GM04503 (cell line): ENCODE measurements at regions not wholly inside any gene's neighbourhood (a gene's known extent, or its start where the extent isn't known, plus 50 kb on each side); places are given as distances from the start of the nearest gene placed in this dataset.

ENCODE experiments used
- DNase-seq: peaks from one replicate; pipeline ENCODE4 v3.0.0-alpha.2; 2012; ENCODE audit warnings: low read depth

GRCh38 chr11:19336331-19336730 lies 95.6 kb upstream of the E2F8 start:
- DNase-seq, result no peak

GRCh38 chr11:19332476-19332875 lies 91.7 kb upstream of the E2F8 start:
- no peak for DNase-seq

- DNase-seq, result no peak
These were observed 89.7 kb upstream of the E2F8 start for GRCh38 chr11:19330416-19330815.

GRCh38 chr11:19329970-19330369 lies 89.2 kb upstream of the E2F8 start:
- no peak for DNase-seq

- no peak for DNase-seq
These were observed 88.0 kb upstream of the E2F8 start for GRCh38 chr11:19328586-19329311.

- DNase-seq, result no peak
These were observed 86.5 kb upstream of the E2F8 start for GRCh38 chr11:19327280-19327679.

GRCh38 chr11:19326499-19326898 lies 85.8 kb upstream of the E2F8 start:
- DNase-seq, result no peak

GRCh38 chr11:19323502-19323901 lies 82.8 kb upstream of the E2F8 start:
- no peak for DNase-seq

- no peak for DNase-seq
These were observed 80.6 kb upstream of the E2F8 start for GRCh38 chr11:19321351-19321750.

GRCh38 chr11:19320827-19321226 lies 80.1 kb upstream of the E2F8 start:
- DNase-seq, result no peak

GRCh38 chr11:19316434-19316833 lies 75.7 kb upstream of the E2F8 start:
- DNase-seq, result peak; percentile 19

GRCh38 chr11:19315511-19315910 lies 74.8 kb upstream of the E2F8 start:
- no peak for DNase-seq

- DNase-seq, result no peak
These were observed 72.4 kb upstream of the E2F8 start for GRCh38 chr11:19313140-19313539.

- no peak for DNase-seq
These were observed 70.7 kb upstream of the E2F8 start for GRCh38 chr11:19311308-19312030.

GRCh38 chr11:19307498-19307897 lies 66.8 kb upstream of the E2F8 start:
- DNase-seq, result no peak

- no peak for DNase-seq
These were observed 65.6 kb upstream of the E2F8 start for GRCh38 chr11:19306179-19306944.

GRCh38 chr11:19301361-19301760 lies 60.6 kb upstream of the E2F8 start:
- DNase-seq, result no peak

- DNase-seq, result no peak
These were observed 53.7 kb upstream of the E2F8 start for GRCh38 chr11:19294444-19294843.

- DNase-seq, result no peak
These were observed 50.3 kb upstream of the E2F8 start for GRCh38 chr11:19291064-19291463.
